ENCODE measurements at regions not wholly inside any gene's neighbourhood (a gene's known extent, or its start where the extent isn't known, plus 50 kb on each side); places are given as distances from the start of the nearest gene placed in this dataset.

GRCh38 chr10:8615118-8615517, 560.6 kb downstream of the GATA3 start (continued):
- no peak for TF ChIP-seq IRF3 (IDR thresholded peaks at IDR 0.05)
- TF ChIP-seq SUZ12 (IDR thresholded peaks at IDR 0.05; ENCODE audit: unreplicated experiment), result no peak
- no peak for TF ChIP-seq BMI1 (IDR thresholded peaks at IDR 0.05; ENCODE audit: borderline replicate concordance)
- TF ChIP-seq PAX8 (IDR thresholded peaks at IDR 0.05), result no peak

- Histone ChIP-seq H4K20me1 (ENCODE audit: control insufficient read depth, insufficient read depth) (no peaks in the 10 kb centered on the region), H3K9me3 (replicated peaks; ENCODE audit: control insufficient read depth, insufficient read depth, low read length) (no peaks in the 10 kb centered on the region; the same call in 2 of the 3 replicates), H3K36me3 (ENCODE audit: control insufficient read depth in 2 of 2, insufficient read depth in 2 of 2, low read length in 1 of 2) (no peaks in the 10 kb centered on the region), H3K9ac (ENCODE audit: control insufficient read depth, insufficient read depth, low read length) (no peak overlapping the region), H2AFZ (ENCODE audit: control insufficient read depth, low read depth, low read length) (no peak overlapping the region), H3K4me3 (no peak overlapping the region), H3K4me1 (ENCODE audit: control insufficient read depth, insufficient read depth, low read length) (no peaks in the 10 kb centered on the region), H3K79me2 (ENCODE audit: control insufficient read depth, insufficient read depth, low read length) (no peaks in the 10 kb centered on the region), H3K4me2 (ENCODE audit: control insufficient read depth, insufficient read depth) (no peak overlapping the region), H3K27me3 (replicated peaks in 1 of 2; ENCODE audit: control insufficient read depth in 2 of 2, insufficient read depth in 2 of 2, low read length in 1 of 2) (no peaks in the 10 kb centered on the region), H3K27ac (ENCODE audit: control insufficient read depth, insufficient read depth) (no peak overlapping the region)
- in situ Hi-C loops (cut with MboI), result no loop called here
- SMC1A ChIA-PET (ENCODE audit: uncharacterized antibody, unreplicated experiment), result interaction anchor here (1.2 to 3.5 kb wide), 2 partner anchors 10 to 22 kb away, joined by 3 to 15 read pairs; no protein-coding TSS in a partner anchor
- no TSS peak for BruUV-seq (replicated peaks)
- POLR2A ChIA-PET, result interaction anchor here (0.6 kb wide), 1 partner anchor 447 kb away, joined by 3 read pairs; no protein-coding TSS in a partner anchor
- CTCF ChIA-PET, result no interaction called here
- peak; percentile 89 for ATAC-seq
- 1% methylated on average over 6 of the region's 6 CpGs for WGBS (ENCODE audit: insufficient coverage, insufficient replicate concordance, low lambda C conversion rate, missing lambda C conversion rate)
- peak; percentile 19 for DNase-seq (ENCODE audit: low read depth, low spot score)
- RAD21 ChIA-PET (ENCODE audit: unreplicated experiment), result no interaction called here
- intact Hi-C loops (cut with micrococcal nuclease; ENCODE audit: unreplicated experiment), result no loop called here
- FAIRE-seq, result no peak
- TF ChIP-seq MEF2B (IDR thresholded peaks at IDR 0.05; ENCODE audit: partially characterized antibody, poor library complexity, severe bottlenecking), result peak; percentile 97
- TF ChIP-seq PKNOX1 (IDR thresholded peaks at IDR 0.05), result no peak
- peak; percentile 70 for TF ChIP-seq FOXK2 (IDR thresholded peaks at IDR 0.05)
- TF ChIP-seq CTCF (IDR thresholded peaks at IDR 0.05 in 2 of 3, conservative IDR thresholded peaks at IDR 0.05 in 1 of 3; ENCODE audit: control insufficient read depth in 2 of 3, extremely low read depth in 1 of 3, insufficient read depth in 1 of 3, low read depth in 3 of 3, low read length in 3 of 3), result no peak
- peak; percentile 80; the same call in 1 of the 2 replicates for TF ChIP-seq RELB (IDR thresholded peaks at IDR 0.05; ENCODE audit: low read depth)
- TF ChIP-seq SREBF2 (IDR thresholded peaks at IDR 0.05; ENCODE audit: low read length), result no peak
- no peak for TF ChIP-seq EZH2 (IDR thresholded peaks at IDR 0.05; ENCODE audit: borderline replicate concordance, control insufficient read depth, low read depth, low read length)
- peak; percentile 93 to 96 for TF ChIP-seq IKZF2 (IDR thresholded peaks at IDR 0.05)
- no peak for TF ChIP-seq CREB1 (IDR thresholded peaks at IDR 0.05; ENCODE audit: low read depth)
- no peak for TF ChIP-seq CBFB (IDR thresholded peaks at IDR 0.05; ENCODE audit: low read depth)
- TF ChIP-seq HDGF (IDR thresholded peaks at IDR 0.05), result no peak
- no peak for TF ChIP-seq YY1 (IDR thresholded peaks at IDR 0.05; ENCODE audit: low read depth, low read length)
Measured at GRCh38 chr10:8616166-8616565, 561.7 kb downstream of the GATA3 start.
